Chondrocyte (in vitro differentiated cells): ENCODE measurements at regions not wholly inside any gene's neighbourhood (a gene's known extent, or its start where the extent isn't known, plus 50 kb on each side); places are given as distances from the start of the nearest gene placed in this dataset.

Experiments used
- DNase-seq: peaks from one replicate; pipeline ENCODE4 v3.0.0; 2021; ENCODE audit warnings: mixed read lengths, low spot score
- H3K27ac Mint-ChIP-seq: one replicate; pipeline ENCODE4 v1.8.0; 2021; ENCODE audit warnings: mild to moderate bottlenecking, moderate library complexity, mixed read lengths; ENCODE audit not compliant: unreplicated experiment
- H3K27me3 Mint-ChIP-seq: 2 replicates; pipeline ENCODE4 v1.8.0; 2021; ENCODE audit warnings: low read depth, mixed read lengths
- H3K36me3 Mint-ChIP-seq: 2 replicates; pipeline ENCODE4 v1.8.0; 2021; ENCODE audit warnings: low read depth, mixed read lengths
- H3K4me1 Mint-ChIP-seq: 2 replicates; pipeline ENCODE4 v1.8.0; 2021; ENCODE audit warnings: low read depth, mild to moderate bottlenecking, mixed read lengths
- H3K4me3 Mint-ChIP-seq: one replicate; pipeline ENCODE4 v1.8.0; 2021; ENCODE audit warnings: mild to moderate bottlenecking, moderate library complexity, mixed read lengths; ENCODE audit not compliant: unreplicated experiment
- H3K9me3 Mint-ChIP-seq: 2 replicates; pipeline ENCODE4 v1.8.0; 2021; ENCODE audit warnings: low read depth, mixed read lengths
- TF ChIP-seq, protein P1 (sequence below): fragments of 200-600 bp; sonication (generic); IDR thresholded peaks from 2 replicates; pipeline ENCODE4 v1.5.0; 2021; ENCODE audit warnings: antibody characterized with exemption, mild to moderate bottlenecking, moderate library complexity

DNA sequence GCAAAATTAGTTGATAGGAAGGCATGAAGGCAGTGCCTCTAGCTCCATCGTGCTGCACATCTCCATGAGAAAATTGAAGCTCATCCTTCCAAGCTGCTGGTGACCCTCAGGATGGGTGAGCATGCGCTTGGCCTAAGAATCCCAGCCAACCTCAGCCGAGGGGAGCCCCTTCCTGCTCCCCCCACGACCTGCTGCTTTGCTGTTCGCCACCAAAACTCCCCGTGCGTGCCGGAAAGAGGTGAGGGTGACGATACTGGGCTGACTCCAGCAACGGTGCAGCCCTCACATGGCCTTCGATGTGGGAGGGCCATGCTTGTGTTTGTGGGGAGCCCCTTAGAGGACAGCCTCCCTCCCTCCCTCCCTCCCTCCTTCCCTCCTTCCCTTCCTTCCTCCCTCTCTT is 660.9 kb downstream of the BRD1 start:
- Mint-ChIP-seq H3K4me1 (no peaks in the 10 kb centered on the region), H3K27me3 (no peaks in the 10 kb centered on the region), H3K4me3 (no peak overlapping the region), H3K27ac (no peak overlapping the region), H3K36me3 (no peaks in the 10 kb centered on the region), H3K9me3 (peaks cover 16% of the 10 kb centered on the region)
- TF ChIP-seq, protein P1, sequence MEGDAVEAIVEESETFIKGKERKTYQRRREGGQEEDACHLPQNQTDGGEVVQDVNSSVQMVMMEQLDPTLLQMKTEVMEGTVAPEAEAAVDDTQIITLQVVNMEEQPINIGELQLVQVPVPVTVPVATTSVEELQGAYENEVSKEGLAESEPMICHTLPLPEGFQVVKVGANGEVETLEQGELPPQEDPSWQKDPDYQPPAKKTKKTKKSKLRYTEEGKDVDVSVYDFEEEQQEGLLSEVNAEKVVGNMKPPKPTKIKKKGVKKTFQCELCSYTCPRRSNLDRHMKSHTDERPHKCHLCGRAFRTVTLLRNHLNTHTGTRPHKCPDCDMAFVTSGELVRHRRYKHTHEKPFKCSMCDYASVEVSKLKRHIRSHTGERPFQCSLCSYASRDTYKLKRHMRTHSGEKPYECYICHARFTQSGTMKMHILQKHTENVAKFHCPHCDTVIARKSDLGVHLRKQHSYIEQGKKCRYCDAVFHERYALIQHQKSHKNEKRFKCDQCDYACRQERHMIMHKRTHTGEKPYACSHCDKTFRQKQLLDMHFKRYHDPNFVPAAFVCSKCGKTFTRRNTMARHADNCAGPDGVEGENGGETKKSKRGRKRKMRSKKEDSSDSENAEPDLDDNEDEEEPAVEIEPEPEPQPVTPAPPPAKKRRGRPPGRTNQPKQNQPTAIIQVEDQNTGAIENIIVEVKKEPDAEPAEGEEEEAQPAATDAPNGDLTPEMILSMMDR, result no peak
- DNase-seq, result no peak

- Mint-ChIP-seq H3K4me3 (no peak overlapping the region), H3K36me3 (no peaks in the 10 kb centered on the region), H3K27ac (no peak overlapping the region), H3K9me3 (peaks cover 11% of the 10 kb centered on the region), H3K27me3 (no peaks in the 10 kb centered on the region), H3K4me1 (no peaks in the 10 kb centered on the region)
- DNase-seq, result no peak
- TF ChIP-seq, protein P1, result no peak
These were observed 661.5 kb downstream of the BRD1 start for GRCh38 chr22:49166211-49166610.

GRCh38 chr22:49164773-49165320 is 662.8 kb downstream of the BRD1 start:
- Mint-ChIP-seq H3K4me3 (no peak overlapping the region), H3K27me3 (no peaks in the 10 kb centered on the region), H3K4me1 (no peaks in the 10 kb centered on the region), H3K9me3 (no peaks in the 10 kb centered on the region), H3K36me3 (no peaks in the 10 kb centered on the region), H3K27ac (no peak overlapping the region)
- DNase-seq, result no peak
- TF ChIP-seq, protein P1, result no peak

- TF ChIP-seq, protein P1, result no peak
- Mint-ChIP-seq H3K4me1 (no peaks in the 10 kb centered on the region), H3K27me3 (no peaks in the 10 kb centered on the region), H3K9me3 (no peaks in the 10 kb centered on the region), H3K36me3 (no peaks in the 10 kb centered on the region), H3K27ac (no peak overlapping the region), H3K4me3 (no peak overlapping the region)
- peak; percentile 86 for DNase-seq
These were observed 663.5 kb downstream of the BRD1 start for GRCh38 chr22:49163960-49164690.

DNA sequence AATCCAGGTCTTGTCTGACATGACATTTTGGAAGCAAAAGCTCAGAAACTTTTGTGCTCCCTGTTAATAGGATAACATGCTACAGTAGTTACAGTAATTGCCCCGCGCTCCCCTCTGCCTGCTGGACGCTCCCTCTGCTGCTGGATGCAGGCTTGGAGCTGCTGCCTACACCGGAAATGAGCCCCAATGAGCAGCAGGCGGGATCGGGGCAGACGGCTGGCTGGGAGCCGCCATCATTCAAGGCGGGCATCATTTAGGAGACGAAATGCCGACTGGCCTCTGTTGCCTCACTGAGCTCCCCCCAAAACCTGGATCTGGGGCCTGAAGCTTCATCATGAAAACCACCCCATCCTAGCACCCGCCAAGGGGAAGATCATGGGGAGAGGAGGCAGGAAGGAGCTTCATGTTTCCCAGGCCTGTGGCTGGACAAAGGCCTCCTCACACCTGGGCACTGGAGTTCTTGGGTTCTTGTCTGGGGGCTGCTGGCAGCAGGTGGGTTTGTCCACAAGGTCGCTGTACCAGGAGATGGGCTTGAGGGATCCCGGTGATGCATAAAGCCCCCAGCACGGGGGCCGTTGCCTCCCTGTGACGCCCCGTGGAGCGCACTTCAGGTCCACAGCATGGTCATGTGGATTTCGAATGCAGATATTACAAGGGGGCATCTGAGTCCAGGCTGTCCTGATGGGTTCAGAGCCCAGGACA is 664.3 kb downstream of the BRD1 start:
- Mint-ChIP-seq H3K4me1 (no peaks in the 10 kb centered on the region), H3K9me3 (no peaks in the 10 kb centered on the region), H3K27ac (no peak overlapping the region), H3K4me3 (no peak overlapping the region), H3K27me3 (no peaks in the 10 kb centered on the region), H3K36me3 (no peaks in the 10 kb centered on the region)
- TF ChIP-seq, protein P1, result no peak
- no peak for DNase-seq
